Astrocyte of the spinal cord (primary cell): ENCODE measurements at regions not wholly inside any gene's neighbourhood (a gene's known extent, or its start where the extent isn't known, plus 50 kb on each side); places are given as distances from the start of the nearest gene placed in this dataset.

Source experiments
- DNase-seq: peaks from one replicate; pipeline ENCODE4 v3.0.0; 2011; ENCODE audit warnings: low read depth, low spot score
- H3K4me3 ChIP-seq: 2 replicates; pipeline ENCODE4 v1.5.1; 2011; ENCODE audit warnings: low read depth, mild to moderate bottlenecking, low read length, moderate library complexity
- CTCF ChIP-seq: IDR thresholded peaks from 2 replicates; pipeline ENCODE4 v1.5.1; 2012; ENCODE audit warnings: low read depth, mild to moderate bottlenecking, low read length, inconsistent platforms
- in situ Hi-C: cut with HindIII; loops from 2 replicates; pipeline ENCODE4 v1.10.0; 2017; ENCODE audit warnings: low sequenced_read_pairs

GRCh38 chr4:155268821-155269220 lies 60.4 kb downstream of the NPY2R start:
- in situ Hi-C loops, result no loop called here
- no peak for TF ChIP-seq CTCF
- H3K4me3 ChIP-seq, result no peak overlapping the region
- DNase-seq, result no peak

GRCh38 chr4:155270671-155271070 lies 62.2 kb downstream of the NPY2R start:
- no peak overlapping the region for H3K4me3 ChIP-seq
- no peak for DNase-seq
- in situ Hi-C loops, result no loop called here
- TF ChIP-seq CTCF, result no peak

- no peak for TF ChIP-seq CTCF
- DNase-seq, result peak; percentile 1
- in situ Hi-C loops, result no loop called here
- no peak overlapping the region for H3K4me3 ChIP-seq
These were observed 63.1 kb downstream of the NPY2R start for GRCh38 chr4:155271557-155271956.

GRCh38 chr4:155288999-155289398 lies 80.6 kb downstream of the NPY2R start:
- H3K4me3 ChIP-seq, result no peak overlapping the region
- no peak for DNase-seq
- in situ Hi-C loops, result no loop called here
- no peak for TF ChIP-seq CTCF
